Mesothelial cell of epicardium (in vitro differentiated cells): ENCODE measurements at regions not wholly inside any gene's neighbourhood (a gene's known extent, or its start where the extent isn't known, plus 50 kb on each side); places are given as distances from the start of the nearest gene placed in this dataset.

Experiments
- DNase-seq, 2 experiments: peaks; one replicate each; pipeline ENCODE4 v3.0.0; 2021; ENCODE audit warnings: low spot score in 2 of 2; ENCODE audit not compliant: unreplicated experiment in 2 of 2
- H3K27ac Mint-ChIP-seq: 2 replicates; pipeline ENCODE4 v1.8.0; 2021; ENCODE audit warnings: mixed read lengths
- H3K27me3 Mint-ChIP-seq: 2 replicates; pipeline ENCODE4 v1.8.0; 2021; ENCODE audit warnings: low read depth, mixed read lengths
- H3K36me3 Mint-ChIP-seq: 2 replicates; pipeline ENCODE4 v1.8.0; 2021; ENCODE audit warnings: mixed read lengths
- H3K4me1 Mint-ChIP-seq: 2 replicates; pipeline ENCODE4 v1.8.0; 2021; ENCODE audit warnings: mixed read lengths
- H3K4me3 Mint-ChIP-seq: 2 replicates; pipeline ENCODE4 v1.8.0; 2021; ENCODE audit warnings: mild to moderate bottlenecking, moderate library complexity, mixed read lengths
- H3K9me3 Mint-ChIP-seq: 2 replicates; pipeline ENCODE4 v1.8.0; 2021; ENCODE audit warnings: mixed read lengths
- CTCF ChIP-seq: fragments of 200-600 bp; sonication (generic); IDR thresholded peaks from one replicate; pipeline ENCODE4 v1.5.0; 2021; ENCODE audit warnings: antibody characterized with exemption; ENCODE audit not compliant: unreplicated experiment

DNA sequence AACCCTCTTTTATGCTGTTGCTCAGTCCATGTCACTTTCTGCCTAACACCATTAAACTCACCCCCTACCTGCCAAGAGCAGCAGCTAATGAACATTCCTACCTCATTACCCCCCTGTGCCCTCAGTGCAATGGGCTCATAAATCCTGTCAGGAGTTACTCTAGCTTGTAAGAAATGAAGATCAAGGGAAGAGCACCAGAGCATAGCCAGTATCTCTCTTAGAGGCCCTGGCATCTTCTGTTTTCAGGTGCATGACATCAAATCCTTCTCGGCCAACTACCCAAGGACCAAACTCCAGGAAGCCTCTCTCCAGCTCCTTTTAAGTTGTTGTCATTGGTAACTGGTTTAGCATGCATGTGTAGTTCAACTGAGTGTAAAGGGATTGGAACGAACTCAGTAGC is 75.1 kb downstream of the FOXI2 start:
- H3K36me3 Mint-ChIP-seq: no peaks in the 10 kb centered on the region
- H3K9me3 Mint-ChIP-seq: no peaks in the 10 kb centered on the region
- H3K27ac Mint-ChIP-seq: no peak overlapping the region
- no peak for DNase-seq
- no peak for TF ChIP-seq CTCF
- no peak overlapping the region for H3K4me3 Mint-ChIP-seq
- H3K27me3 Mint-ChIP-seq: peaks cover 31% of the 10 kb centered on the region
- H3K4me1 Mint-ChIP-seq: no peaks in the 10 kb centered on the region

DNA sequence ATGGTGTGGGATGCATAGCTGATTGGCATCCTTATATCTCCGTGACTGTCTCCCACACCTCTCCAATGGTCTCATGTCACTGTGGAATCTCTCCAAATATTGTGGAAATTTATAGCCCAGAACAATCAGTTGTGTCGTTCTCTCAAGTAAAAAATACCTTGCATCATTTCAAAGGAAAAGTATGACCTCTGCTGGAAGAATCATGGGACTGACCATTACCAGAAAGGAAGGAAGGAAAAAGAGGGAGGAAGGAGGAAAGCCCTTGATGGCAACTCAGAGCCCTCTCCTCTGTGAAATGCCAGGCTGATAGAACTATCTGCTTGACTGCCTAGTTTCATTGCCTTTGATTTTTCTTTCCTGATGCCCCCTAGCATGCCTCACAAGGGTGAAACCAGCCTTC is 76.3 kb downstream of the FOXI2 start:
- no peak for TF ChIP-seq CTCF
- Mint-ChIP-seq H3K4me3 (no peak overlapping the region), H3K4me1 (no peaks in the 10 kb centered on the region), H3K27me3 (peaks cover 33% of the 10 kb centered on the region), H3K36me3 (no peaks in the 10 kb centered on the region), H3K9me3 (no peaks in the 10 kb centered on the region), H3K27ac (no peak overlapping the region)
- no peak for DNase-seq

DNA sequence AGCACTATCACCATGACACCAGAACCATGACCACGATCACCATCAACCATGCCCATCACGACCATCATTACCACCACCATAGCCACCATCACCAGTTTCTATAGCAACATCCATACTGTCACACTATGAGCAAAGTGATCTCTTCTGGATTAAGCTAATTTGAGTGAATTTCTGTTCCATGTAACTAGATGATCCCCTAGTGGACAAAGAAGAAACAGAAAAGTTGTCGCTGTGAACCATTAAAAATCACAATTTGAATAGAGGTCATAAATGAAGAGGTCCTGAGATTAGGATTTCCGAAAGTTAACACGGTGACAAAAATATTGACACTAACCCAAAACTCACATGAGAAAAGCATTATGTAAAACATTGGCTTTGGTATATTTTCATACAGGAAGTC is 77.6 kb downstream of the CLRN3 start:
- no peak for DNase-seq
- no peak overlapping the region for H3K27ac Mint-ChIP-seq
- peaks cover 35% of the 10 kb centered on the region for H3K27me3 Mint-ChIP-seq
- no peaks in the 10 kb centered on the region for H3K9me3 Mint-ChIP-seq
- TF ChIP-seq CTCF: peak; percentile 57
- H3K4me3 Mint-ChIP-seq: no peak overlapping the region
- no peaks in the 10 kb centered on the region for H3K4me1 Mint-ChIP-seq
- H3K36me3 Mint-ChIP-seq: no peaks in the 10 kb centered on the region

DNA sequence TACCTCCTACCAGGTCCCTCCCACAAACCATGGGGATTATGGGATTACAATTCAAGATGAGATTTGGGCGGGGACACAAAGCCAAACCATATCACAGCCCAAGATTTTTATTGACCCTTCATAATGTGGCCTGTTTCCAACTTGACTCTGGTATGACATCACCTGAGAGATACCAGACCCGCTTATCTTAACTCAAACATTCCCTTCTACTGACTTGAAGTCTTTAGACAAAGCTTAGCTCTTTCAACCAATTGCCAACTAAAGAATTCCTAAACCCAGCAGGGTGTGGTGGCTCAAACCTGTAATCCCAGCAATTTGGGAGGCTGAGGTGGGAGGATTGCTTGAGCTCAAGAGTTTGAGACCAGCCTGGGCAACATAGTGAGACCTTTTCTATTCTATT is 67.9 kb downstream of the CLRN3 start:
- Mint-ChIP-seq H3K4me1 (no peaks in the 10 kb centered on the region), H3K4me3 (no peak overlapping the region), H3K27ac (no peak overlapping the region), H3K36me3 (no peaks in the 10 kb centered on the region), H3K9me3 (peaks cover 16% of the 10 kb centered on the region), H3K27me3 (peaks cover 5% of the 10 kb centered on the region)
- TF ChIP-seq CTCF: no peak
- no peak for DNase-seq

DNA sequence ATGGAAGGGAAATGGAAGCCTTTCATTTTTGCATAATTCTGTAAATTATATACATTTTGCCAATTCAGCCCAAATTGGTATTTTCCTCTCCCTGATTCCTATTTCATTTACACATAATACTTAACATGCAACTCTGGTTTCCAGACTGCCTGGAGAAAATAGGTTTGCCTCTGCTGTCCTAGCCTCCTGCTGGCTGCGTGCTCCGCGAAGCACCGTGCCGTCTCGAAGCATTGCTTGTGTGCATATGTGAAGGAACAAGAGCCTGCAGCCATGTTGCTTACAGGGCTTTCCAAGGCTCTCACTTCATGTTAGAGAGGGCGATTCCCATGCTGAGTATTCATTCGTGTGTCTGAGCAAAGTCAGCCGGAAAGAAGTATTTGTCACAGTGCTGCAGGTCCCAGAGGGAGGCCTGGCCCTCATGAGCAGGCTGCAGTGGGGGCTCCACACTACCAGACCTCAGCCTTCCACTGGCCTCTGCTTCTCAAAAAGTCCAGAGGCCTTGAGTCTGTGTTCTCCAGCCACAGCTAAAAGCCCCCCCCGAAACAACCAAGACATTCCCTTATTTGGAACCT is 66.5 kb downstream of the CLRN3 start:
- no peaks in the 10 kb centered on the region for H3K36me3 Mint-ChIP-seq
- peaks cover 17% of the 10 kb centered on the region for H3K27me3 Mint-ChIP-seq
- no peak overlapping the region for H3K27ac Mint-ChIP-seq
- H3K9me3 Mint-ChIP-seq: peaks cover 16% of the 10 kb centered on the region
- H3K4me1 Mint-ChIP-seq: no peaks in the 10 kb centered on the region
- no peak for DNase-seq
- no peak overlapping the region for H3K4me3 Mint-ChIP-seq
- TF ChIP-seq CTCF: no peak
